Suprapubic skin (tissue), 4 donors: ENCODE measurements at regions not wholly inside any gene's neighbourhood (a gene's known extent, or its start where the extent isn't known, plus 50 kb on each side); places are given as distances from the start of the nearest gene placed in this dataset.
A peak's percentile ranks its signal among the peaks of the same experiment; 100 is the strongest.

Source experiments
- DNase-seq, 2 donors: peaks; one replicate each; pipeline ENCODE4 v3.0.0-alpha.2; 2019; ENCODE audit warnings: low spot score in 2 of 2
- H3K27ac ChIP-seq: fragments of 200-600 bp; sonication (generic); one replicate; pipeline ENCODE4 v1.5.1; 2019
- H3K27me3 ChIP-seq: fragments of 200-600 bp; sonication (generic); one replicate; pipeline ENCODE4 v1.5.1; 2019
- H3K36me3 ChIP-seq: fragments of 200-600 bp; sonication (generic); one replicate; pipeline ENCODE4 v1.5.1; 2019
- H3K4me1 ChIP-seq: fragments of 200-600 bp; sonication (generic); one replicate; pipeline ENCODE4 v1.5.1; 2019
- H3K4me3 ChIP-seq: fragments of 200-600 bp; sonication (generic); one replicate; pipeline ENCODE4 v1.5.1; 2019; ENCODE audit warnings: mild to moderate bottlenecking
- H3K9me3 ChIP-seq: fragments of 200-600 bp; sonication (generic); one replicate; pipeline ENCODE4 v1.5.1; 2019
- CTCF ChIP-seq, 2 donors: fragments of 200-600 bp in 1 of 2; fragments of 450-650 bp in 1 of 2; sonication (generic) in 1 of 2; IDR thresholded peaks; one replicate each; pipeline ENCODE4 v1.5.1; 2016 to 2019; ENCODE audit warnings: antibody characterized with exemption in 2 of 2, mild to moderate bottlenecking in 1 of 2, moderate library complexity in 1 of 2
- EP300 ChIP-seq: sonication (generic); formaldehyde crosslinking; IDR thresholded peaks from one replicate; pipeline ENCODE4 v1.6.1; 2017; ENCODE audit warnings: antibody characterized with exemption
- POLR2A ChIP-seq, 2 donors: fragments of 450-650 bp; IDR thresholded peaks; one replicate each; pipeline ENCODE4 v1.6.1; 2017; ENCODE audit warnings: antibody characterized with exemption in 2 of 2, mild to moderate bottlenecking in 2 of 2, moderate library complexity in 2 of 2
- POLR2AphosphoS5 ChIP-seq, 3 donors: sonication (generic); formaldehyde crosslinking; IDR thresholded peaks; one replicate each; pipeline ENCODE4 v1.6.1; 2017; ENCODE audit warnings: antibody characterized with exemption in 3 of 3
- WGBS: methylation state at CpG from one replicate; pipeline ENCODE4 v1.1.5; 2018; 5-methylcytosine and 5-hydroxymethylcytosine counted together

- 49% methylated on average over 8 of the region's 8 CpGs for WGBS
- H3K4me1 ChIP-seq, result peaks cover 3% of the 10 kb centered on the region
- peaks cover 44% of the 10 kb centered on the region for H3K27me3 ChIP-seq
- no peak for TF ChIP-seq CTCF (IDR thresholded peaks at IDR 0.05)
- H3K4me3 ChIP-seq, result no peak overlapping the region
- no peaks in the 10 kb centered on the region for H3K9me3 ChIP-seq
- no peaks in the 10 kb centered on the region for H3K36me3 ChIP-seq
- peak in 1 of 2 donors; percentile 12 for DNase-seq
- no peak overlapping the region for H3K27ac ChIP-seq
Observed at GRCh38 chr10:123554656-123555055, 111.5 kb upstream of the GPR26 start.

GRCh38 chr10:123555616-123556015, 110.5 kb upstream of the GPR26 start:
- no peak for DNase-seq
- H3K27me3 ChIP-seq, result peaks cover 52% of the 10 kb centered on the region
- no peak overlapping the region for H3K27ac ChIP-seq
- H3K36me3 ChIP-seq, result no peaks in the 10 kb centered on the region
- peaks cover 3% of the 10 kb centered on the region for H3K4me1 ChIP-seq
- TF ChIP-seq EP300, result no peak
- no peak for TF ChIP-seq POLR2A (IDR thresholded peaks at IDR 0.05)
- TF ChIP-seq CTCF (IDR thresholded peaks at IDR 0.05), result no peak
- TF ChIP-seq POLR2AphosphoS5 (IDR thresholded peaks at IDR 0.05), result no peak
- WGBS, result 63% methylated on average over 4 of the region's 4 CpGs
- no peaks in the 10 kb centered on the region for H3K9me3 ChIP-seq
- no peak overlapping the region for H3K4me3 ChIP-seq

GRCh38 chr10:123556049-123556448, 110.1 kb upstream of the GPR26 start:
- peaks cover 49% of the 10 kb centered on the region for H3K27me3 ChIP-seq
- 95% methylated on average over 6 of the region's 7 CpGs for WGBS
- peak; percentile 20 to 71 for DNase-seq

GRCh38 chr10:123556736-123557135, 109.4 kb upstream of the GPR26 start:
- Histone ChIP-seq H3K27ac (no peak overlapping the region), H3K27me3 (peaks cover 49% of the 10 kb centered on the region), H3K36me3 (no peaks in the 10 kb centered on the region), H3K4me1 (peaks cover 3% of the 10 kb centered on the region), H3K9me3 (no peaks in the 10 kb centered on the region), H3K4me3 (no peak overlapping the region)
- TF ChIP-seq CTCF (IDR thresholded peaks at IDR 0.05) (no peak), POLR2A (IDR thresholded peaks at IDR 0.05) (no peak), EP300 (no peak), POLR2AphosphoS5 (IDR thresholded peaks at IDR 0.05) (no peak)
- DNase-seq, result peak; percentile 59 to 71
- WGBS, result 90% methylated on average over 4 of the region's 16 CpGs

More at GRCh38 chr10:123556049-123556448, 110.1 kb upstream of the GPR26 start:
- TF ChIP-seq POLR2AphosphoS5 (IDR thresholded peaks at IDR 0.05) (no peak), EP300 (no peak)
- Histone ChIP-seq H3K4me3 (no peak overlapping the region), H3K36me3 (no peaks in the 10 kb centered on the region), H3K9me3 (no peaks in the 10 kb centered on the region), H3K4me1 (peaks cover 3% of the 10 kb centered on the region), H3K27ac (no peak overlapping the region)

GRCh38 chr10:123557366-123558108, 108.6 kb upstream of the GPR26 start:
- Histone ChIP-seq H3K27me3 (peaks cover 42% of the 10 kb centered on the region), H3K4me3 (no peak overlapping the region), H3K9me3 (no peaks in the 10 kb centered on the region), H3K36me3 (no peaks in the 10 kb centered on the region), H3K27ac (no peak overlapping the region), H3K4me1 (peaks cover 3% of the 10 kb centered on the region)
- WGBS, result 77% methylated on average over 6 of the region's 8 CpGs
- TF ChIP-seq POLR2A (IDR thresholded peaks at IDR 0.05) (no peak), EP300 (no peak), POLR2AphosphoS5 (IDR thresholded peaks at IDR 0.05) (no peak), CTCF (IDR thresholded peaks at IDR 0.05) (no peak)
- peak; percentile 32 to 48 for DNase-seq
